Ishikawa (cell line): ENCODE measurements at regions not wholly inside any gene's neighbourhood (a gene's known extent, or its start where the extent isn't known, plus 50 kb on each side); places are given as distances from the start of the nearest gene placed in this dataset.

Experiments
- CEBPB ChIP-seq: IDR thresholded peaks from 2 replicates; pipeline ENCODE4 v1.6.1; 2012
- CREB1 ChIP-seq: IDR thresholded peaks from 2 replicates; pipeline ENCODE4 v1.6.1; 2012; ENCODE audit warnings: low read depth
- EGR1 ChIP-seq: IDR thresholded peaks from 2 replicates; pipeline ENCODE4 v1.6.1; 2012
- EP300 ChIP-seq: IDR thresholded peaks from 2 replicates; pipeline ENCODE4 v1.6.1; 2012; ENCODE audit warnings: borderline replicate concordance
- FOXM1 ChIP-seq: IDR thresholded peaks from 2 replicates; pipeline ENCODE4 v1.6.1; 2012; ENCODE audit warnings: low read depth, borderline replicate concordance
- MAX ChIP-seq: IDR thresholded peaks from 2 replicates; pipeline ENCODE4 v1.6.1; 2012
- NFIC ChIP-seq: IDR thresholded peaks from 2 replicates; pipeline ENCODE4 v1.6.1; 2012
- RAD21 ChIP-seq: IDR thresholded peaks from 2 replicates; pipeline ENCODE4 v1.6.1; 2012; ENCODE audit warnings: low read depth
- TAF1 ChIP-seq: IDR thresholded peaks from 2 replicates; pipeline ENCODE4 v1.6.1; 2012; ENCODE audit warnings: low read depth, mild to moderate bottlenecking
- TCF12 ChIP-seq: IDR thresholded peaks from 2 replicates; pipeline ENCODE4 v1.6.1; 2012; ENCODE audit warnings: low read depth
- TEAD4 ChIP-seq: IDR thresholded peaks from 2 replicates; pipeline ENCODE4 v1.6.1; 2012
- USF1 ChIP-seq: IDR thresholded peaks from 2 replicates; pipeline ENCODE4 v1.6.1; 2012
- YY1 ChIP-seq: IDR thresholded peaks from 2 replicates; pipeline ENCODE4 v1.6.1; 2012; ENCODE audit warnings: low read depth
- ZBTB7A ChIP-seq: IDR thresholded peaks from 2 replicates; pipeline ENCODE4 v1.6.1; 2012; ENCODE audit warnings: low read depth
- TF ChIP-seq, protein P1 (sequence below): IDR thresholded peaks from 2 replicates; pipeline ENCODE4 v1.6.1; 2012; ENCODE audit warnings: low read depth, mild to moderate bottlenecking

GRCh38 chr1:17881761-17882160 is 126.6 kb downstream of the ACTL8 start:
- TF ChIP-seq TEAD4 (no peak), USF1 (no peak), RAD21 (no peak), MAX (no peak)

- TF ChIP-seq TAF1 (no peak), EP300 (no peak), USF1 (no peak), CREB1 (no peak), TCF12 (no peak)
These were observed 128.0 kb downstream of the ACTL8 start for GRCh38 chr1:17883136-17883535.

DNA sequence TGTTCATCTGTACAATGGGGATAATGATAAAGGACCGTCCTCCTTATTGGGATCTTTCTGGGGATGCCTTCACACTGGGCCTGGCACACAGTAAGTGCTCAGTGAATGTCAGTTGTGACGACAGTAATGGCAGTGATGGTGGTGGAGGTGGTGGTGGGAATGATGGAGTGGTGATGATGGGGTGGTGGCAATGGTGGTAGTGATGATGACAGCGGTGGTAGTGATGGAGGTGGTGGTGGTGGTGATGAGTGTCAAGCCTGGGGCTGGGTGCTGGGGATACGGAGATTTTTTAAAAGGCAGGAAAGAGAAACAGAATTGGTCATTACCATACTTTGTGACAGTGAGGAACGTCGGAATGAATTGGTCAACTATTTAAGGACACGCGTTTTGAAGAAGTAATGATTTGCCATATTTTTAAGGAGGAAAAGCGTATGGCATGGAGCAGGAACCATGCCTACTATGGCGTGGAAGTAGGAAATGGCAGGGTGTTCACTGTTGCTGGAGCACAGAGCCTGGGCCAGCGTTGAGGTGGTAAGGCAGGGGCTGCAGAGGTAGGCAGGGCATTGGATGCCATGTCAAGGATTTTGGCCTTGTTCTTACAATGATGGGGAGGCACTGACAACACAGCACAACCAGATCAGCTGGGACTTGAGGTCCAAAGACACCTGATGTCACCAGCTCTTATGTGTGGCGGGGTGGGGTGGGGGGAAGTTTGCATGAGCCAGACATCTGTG is 128.7 kb downstream of the ACTL8 start:
- TF ChIP-seq NFIC (no peak), TAF1 (no peak)

DNA sequence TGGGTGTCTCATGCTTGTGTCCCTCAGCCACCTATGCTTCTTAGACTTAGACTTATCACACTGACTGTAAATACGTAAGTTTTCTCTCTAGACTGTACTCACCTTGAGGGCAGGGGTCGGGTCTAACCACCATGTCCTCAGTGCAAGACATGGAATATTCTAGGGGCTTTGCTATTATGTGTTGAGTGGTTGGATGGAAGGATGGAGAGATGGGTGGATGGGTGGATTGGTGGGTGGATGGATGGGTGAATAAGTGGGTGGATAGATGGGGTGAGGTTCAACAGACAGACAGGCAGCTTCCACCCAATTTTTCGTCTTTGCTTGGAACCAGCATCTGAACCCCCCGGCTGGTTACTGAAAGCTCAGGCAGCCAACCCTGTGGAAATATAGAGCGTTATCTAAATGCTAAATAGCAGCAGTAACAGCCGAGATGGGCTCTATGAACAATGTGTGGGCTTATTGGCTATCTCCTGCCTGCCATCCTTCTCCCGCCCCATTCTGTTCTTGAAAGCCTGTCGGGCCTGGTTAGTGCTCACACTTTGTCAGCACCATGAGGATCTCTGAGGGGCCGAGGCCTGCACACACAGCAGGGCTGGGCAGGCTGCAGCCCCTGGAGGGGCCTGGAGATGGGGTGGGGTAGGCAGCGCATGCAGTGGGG is 130.7 kb downstream of the ACTL8 start:
- TF ChIP-seq CREB1 (no peak), YY1 (no peak), TCF12 (no peak), CEBPB (no peak), EGR1 (no peak), ZBTB7A (no peak), USF1 (no peak), MAX (no peak), NFIC (no peak), TEAD4 (no peak), FOXM1 (no peak), EP300 (no peak), TAF1 (no peak), RAD21 (no peak)
- TF ChIP-seq, protein P1, sequence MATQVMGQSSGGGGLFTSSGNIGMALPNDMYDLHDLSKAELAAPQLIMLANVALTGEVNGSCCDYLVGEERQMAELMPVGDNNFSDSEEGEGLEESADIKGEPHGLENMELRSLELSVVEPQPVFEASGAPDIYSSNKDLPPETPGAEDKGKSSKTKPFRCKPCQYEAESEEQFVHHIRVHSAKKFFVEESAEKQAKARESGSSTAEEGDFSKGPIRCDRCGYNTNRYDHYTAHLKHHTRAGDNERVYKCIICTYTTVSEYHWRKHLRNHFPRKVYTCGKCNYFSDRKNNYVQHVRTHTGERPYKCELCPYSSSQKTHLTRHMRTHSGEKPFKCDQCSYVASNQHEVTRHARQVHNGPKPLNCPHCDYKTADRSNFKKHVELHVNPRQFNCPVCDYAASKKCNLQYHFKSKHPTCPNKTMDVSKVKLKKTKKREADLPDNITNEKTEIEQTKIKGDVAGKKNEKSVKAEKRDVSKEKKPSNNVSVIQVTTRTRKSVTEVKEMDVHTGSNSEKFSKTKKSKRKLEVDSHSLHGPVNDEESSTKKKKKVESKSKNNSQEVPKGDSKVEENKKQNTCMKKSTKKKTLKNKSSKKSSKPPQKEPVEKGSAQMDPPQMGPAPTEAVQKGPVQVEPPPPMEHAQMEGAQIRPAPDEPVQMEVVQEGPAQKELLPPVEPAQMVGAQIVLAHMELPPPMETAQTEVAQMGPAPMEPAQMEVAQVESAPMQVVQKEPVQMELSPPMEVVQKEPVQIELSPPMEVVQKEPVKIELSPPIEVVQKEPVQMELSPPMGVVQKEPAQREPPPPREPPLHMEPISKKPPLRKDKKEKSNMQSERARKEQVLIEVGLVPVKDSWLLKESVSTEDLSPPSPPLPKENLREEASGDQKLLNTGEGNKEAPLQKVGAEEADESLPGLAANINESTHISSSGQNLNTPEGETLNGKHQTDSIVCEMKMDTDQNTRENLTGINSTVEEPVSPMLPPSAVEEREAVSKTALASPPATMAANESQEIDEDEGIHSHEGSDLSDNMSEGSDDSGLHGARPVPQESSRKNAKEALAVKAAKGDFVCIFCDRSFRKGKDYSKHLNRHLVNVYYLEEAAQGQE = no peak

DNA sequence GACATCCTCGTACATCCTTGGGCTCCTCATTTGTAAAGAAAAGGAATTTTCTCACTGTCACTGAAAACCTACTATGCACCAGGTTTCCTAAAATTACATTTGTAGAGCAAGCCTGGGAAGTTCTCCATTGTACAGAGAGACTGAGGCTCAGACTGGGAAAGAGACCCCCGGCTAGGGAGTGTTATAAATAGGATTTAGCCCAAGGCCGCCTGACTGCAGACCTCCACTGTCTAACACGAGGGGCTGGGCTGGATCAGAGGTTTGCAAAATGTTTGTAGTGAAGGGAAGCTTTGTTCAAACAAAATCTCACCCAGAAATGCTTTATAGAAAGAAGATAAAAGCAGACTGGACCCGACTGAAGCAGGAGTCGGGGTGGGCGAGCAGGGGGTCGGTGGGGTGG is 131.3 kb downstream of the ACTL8 start:
- TF ChIP-seq MAX = no peak
- TF ChIP-seq CREB1 = no peak
- no peak for TF ChIP-seq NFIC
- no peak for TF ChIP-seq EP300
- no peak for TF ChIP-seq USF1
- TF ChIP-seq EGR1 = no peak
- no peak for TF ChIP-seq RAD21
- TF ChIP-seq, protein P1 = no peak
- TF ChIP-seq FOXM1 = no peak
- no peak for TF ChIP-seq TAF1
- no peak for TF ChIP-seq TEAD4
- TF ChIP-seq YY1 = no peak
- TF ChIP-seq CEBPB = no peak
- TF ChIP-seq ZBTB7A = no peak
- TF ChIP-seq TCF12 = no peak
